AG09319 (cell line): ENCODE measurements at regions not wholly inside any gene's neighbourhood (a gene's known extent, or its start where the extent isn't known, plus 50 kb on each side); places are given as distances from the start of the nearest gene placed in this dataset.

ENCODE experiments used
- DNase-seq: peaks from one replicate; pipeline ENCODE4 v3.0.0-alpha.2; 2010; ENCODE audit warnings: low read depth; ENCODE audit errors: extremely low read depth
- TF ChIP-seq, protein P1 (sequence below): IDR thresholded peaks from 2 replicates; pipeline ENCODE4 v1.5.1; 2011; ENCODE audit warnings: low read depth, mild to moderate bottlenecking, inconsistent platforms, low read length, moderate library complexity

DNA sequence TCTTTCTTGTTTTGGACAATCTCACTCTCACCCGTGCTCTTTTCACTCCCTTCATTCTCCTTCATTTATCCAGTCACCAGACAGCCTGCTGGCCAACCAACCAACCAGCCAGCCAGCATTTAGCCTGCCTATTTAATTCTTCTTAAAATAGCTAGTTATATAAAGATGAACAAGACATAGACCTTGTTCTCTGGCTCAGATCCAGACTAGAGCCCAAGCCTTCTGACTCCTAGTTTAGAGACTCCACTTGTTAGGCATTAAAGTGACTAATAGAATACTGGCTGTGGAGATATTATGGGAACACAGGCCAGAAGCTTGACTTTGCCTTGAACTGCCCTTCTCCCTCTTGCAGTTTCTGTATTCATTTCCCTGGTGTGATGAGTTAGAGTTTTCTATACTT lies 215.3 kb upstream of the THRB start:
- no peak for DNase-seq

DNA sequence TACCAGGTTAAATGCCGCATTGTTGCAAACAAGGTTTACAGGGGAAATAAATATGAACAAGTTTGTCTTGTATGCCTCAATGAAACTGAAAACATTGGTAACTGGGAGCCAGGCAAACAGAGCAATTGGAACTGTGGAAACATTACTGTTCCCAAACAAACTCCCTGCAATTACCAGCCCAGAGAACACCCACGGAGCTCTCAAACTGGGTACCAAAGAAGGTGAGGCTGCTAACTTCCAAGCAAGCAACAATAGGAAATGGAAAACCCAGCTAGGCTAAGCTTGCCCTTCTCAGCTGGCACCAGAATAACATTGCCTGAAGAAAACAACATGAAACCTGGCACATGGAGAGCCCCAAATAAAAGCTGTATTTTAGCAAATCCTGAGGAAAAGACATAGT lies 218.9 kb upstream of the THRB start:
- no peak for DNase-seq
- TF ChIP-seq, protein P1, sequence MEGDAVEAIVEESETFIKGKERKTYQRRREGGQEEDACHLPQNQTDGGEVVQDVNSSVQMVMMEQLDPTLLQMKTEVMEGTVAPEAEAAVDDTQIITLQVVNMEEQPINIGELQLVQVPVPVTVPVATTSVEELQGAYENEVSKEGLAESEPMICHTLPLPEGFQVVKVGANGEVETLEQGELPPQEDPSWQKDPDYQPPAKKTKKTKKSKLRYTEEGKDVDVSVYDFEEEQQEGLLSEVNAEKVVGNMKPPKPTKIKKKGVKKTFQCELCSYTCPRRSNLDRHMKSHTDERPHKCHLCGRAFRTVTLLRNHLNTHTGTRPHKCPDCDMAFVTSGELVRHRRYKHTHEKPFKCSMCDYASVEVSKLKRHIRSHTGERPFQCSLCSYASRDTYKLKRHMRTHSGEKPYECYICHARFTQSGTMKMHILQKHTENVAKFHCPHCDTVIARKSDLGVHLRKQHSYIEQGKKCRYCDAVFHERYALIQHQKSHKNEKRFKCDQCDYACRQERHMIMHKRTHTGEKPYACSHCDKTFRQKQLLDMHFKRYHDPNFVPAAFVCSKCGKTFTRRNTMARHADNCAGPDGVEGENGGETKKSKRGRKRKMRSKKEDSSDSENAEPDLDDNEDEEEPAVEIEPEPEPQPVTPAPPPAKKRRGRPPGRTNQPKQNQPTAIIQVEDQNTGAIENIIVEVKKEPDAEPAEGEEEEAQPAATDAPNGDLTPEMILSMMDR = no peak

More for the DNA sequence above, 215.3 kb upstream of the THRB start:
- TF ChIP-seq, protein P1 = no peak

DNA sequence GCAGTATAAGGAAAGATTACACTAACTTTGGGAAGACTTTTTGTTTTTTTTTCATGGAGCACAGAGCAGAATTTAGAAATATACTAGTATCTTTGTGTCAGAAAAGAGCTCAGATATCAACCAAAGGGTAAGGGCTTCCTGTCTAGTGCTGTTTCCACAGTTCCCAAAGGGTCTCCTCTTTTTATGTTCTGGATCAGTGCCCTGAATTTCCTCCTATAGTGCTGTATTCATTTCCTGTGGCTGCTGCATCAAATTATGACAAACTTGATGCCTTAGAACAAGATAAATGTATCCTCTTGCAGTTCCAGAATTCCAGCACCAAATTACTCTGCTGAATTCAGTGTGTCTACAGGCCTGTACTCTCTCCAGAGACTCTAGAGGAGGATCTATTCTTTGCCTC lies 219.8 kb upstream of the THRB start:
- no peak for DNase-seq
- TF ChIP-seq, protein P1 = no peak

DNA sequence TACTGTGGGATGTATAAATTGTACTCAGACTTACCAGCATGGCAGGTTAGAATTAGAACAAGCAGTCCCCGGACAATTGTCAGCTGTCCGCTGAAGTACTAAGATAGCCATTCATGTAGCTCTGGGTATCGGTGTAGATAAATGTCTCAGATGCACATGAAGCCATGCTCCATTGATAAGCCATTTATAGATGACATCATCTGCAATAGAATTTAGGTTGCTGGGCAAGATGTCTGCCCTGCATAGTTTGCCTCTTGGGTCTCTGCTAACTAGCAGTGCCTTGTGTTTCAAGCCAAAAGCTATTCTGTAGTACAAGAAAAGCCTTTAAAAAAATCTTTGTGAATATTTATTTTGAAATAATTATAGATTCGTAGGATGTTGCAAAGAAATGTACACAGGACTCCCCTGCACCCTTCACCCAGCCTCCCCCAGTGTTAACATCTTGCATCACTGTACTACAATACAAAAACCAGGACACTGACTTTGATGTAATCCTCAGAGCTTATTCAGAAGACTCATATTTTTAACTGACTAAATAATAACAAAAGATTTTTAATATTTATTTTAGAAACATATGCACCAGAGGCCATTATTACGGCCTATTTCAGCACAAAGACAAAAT lies 220.6 kb upstream of the THRB start:
- TF ChIP-seq, protein P1 = no peak
- DNase-seq = no peak

DNA sequence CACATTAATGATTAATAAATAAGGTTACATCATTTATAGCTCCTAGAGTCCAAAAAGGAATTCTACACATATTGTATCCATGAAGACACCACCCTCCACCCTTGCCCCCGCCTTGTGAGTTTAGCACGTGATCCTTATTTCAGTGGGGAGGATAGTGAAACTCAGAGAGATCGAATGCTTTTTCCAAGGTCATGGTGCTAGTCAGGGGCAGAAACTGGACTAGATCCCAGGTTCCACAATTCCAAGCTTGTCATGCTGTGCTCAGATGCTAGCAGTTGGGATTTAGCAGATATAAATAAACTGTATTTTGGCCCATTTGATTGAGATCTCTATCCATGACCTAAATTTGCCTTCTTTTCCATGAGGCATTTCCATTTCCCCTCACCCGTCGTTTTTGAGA lies 227.4 kb upstream of the THRB start:
- DNase-seq = no peak

DNA sequence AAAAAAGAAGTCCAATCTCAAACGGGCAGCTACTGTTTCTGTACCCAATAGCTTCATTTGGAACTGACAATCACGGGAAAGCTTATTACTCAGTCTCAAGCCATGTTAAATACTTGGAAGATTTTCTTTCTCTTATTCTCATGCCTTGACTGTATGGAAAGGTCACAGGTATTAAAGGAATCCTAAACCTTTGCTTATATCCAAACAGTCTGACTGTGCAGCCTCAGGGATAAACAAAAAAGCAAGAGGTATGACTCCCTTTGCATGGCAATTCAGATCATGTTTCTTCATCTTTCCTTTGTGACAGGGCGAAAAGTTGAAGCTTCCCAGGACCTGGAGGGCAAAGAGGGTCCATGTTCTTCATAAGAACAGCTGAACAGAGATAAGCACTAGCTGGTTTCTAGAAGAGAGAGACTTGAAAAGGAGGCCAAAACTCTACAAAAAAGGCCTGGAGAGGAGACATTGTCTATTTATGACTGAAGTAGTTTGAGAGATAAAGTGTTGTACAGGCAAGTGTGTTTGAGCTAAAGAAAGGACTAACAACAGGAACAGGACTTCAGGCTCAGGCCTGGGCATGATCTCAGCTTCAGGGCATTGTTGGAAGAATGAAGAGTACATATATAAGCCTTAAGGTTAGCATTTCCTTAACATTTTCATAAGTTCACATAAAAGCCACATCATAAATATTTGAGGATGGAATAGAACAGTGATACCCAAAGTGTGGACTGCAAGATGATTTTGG lies 231.0 kb upstream of the THRB start:
- TF ChIP-seq, protein P1 = no peak
- no peak for DNase-seq

More for the DNA sequence above, 227.4 kb upstream of the THRB start:
- TF ChIP-seq, protein P1 = no peak

DNA sequence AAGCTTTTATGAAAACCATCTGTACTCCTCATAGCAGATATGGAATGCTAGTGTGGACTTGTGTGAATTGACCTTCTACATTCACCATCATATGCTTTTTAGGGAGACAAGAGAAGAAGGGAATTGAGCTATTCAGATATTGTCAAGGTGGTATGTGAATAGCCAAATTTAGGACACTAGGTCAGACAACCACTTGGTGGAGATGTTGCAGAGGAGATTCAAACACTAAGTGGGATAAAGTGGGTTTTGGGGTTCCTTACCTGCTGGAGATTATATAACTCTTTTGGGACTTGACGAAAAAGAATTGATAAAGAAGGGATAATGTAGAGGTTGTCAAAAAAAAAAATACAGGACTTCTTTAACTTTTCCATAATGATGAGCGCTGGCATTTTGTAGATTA lies 231.8 kb upstream of the THRB start:
- TF ChIP-seq, protein P1 = no peak
- DNase-seq = no peak
